OCI-LY7 (cell line): ENCODE measurements at regions not wholly inside any gene's neighbourhood (a gene's known extent, or its start where the extent isn't known, plus 50 kb on each side); places are given as distances from the start of the nearest gene placed in this dataset.

Source experiments
- CTCF ChIP-seq: fragments of 200-600 bp; sonication (generic); conservative IDR thresholded peaks from 2 replicates; pipeline ENCODE4 v1.5.1; 2014; ENCODE audit warnings: mild to moderate bottlenecking, antibody characterized with exemption, low read length, moderate library complexity, mixed read lengths
- EZH2phosphoT487 ChIP-seq: fragments of 200-600 bp; sonication (generic); IDR thresholded peaks from 2 replicates; pipeline ENCODE4 v1.6.1; 2018; ENCODE audit warnings: low read depth, borderline replicate concordance, mild to moderate bottlenecking, mixed run types, antibody characterized with exemption, low read length, moderate library complexity, mixed read lengths

GRCh38 chr6:139482287-139482686, 107.8 kb upstream of the CITED2 start:
- no peak for TF ChIP-seq CTCF
- TF ChIP-seq EZH2phosphoT487, result no peak
